Small intestine (tissue), 7 donors: ENCODE measurements at regions not wholly inside any gene's neighbourhood (a gene's known extent, or its start where the extent isn't known, plus 50 kb on each side); places are given as distances from the start of the nearest gene placed in this dataset.
A peak's percentile ranks its signal among the peaks of the same experiment; 100 is the strongest.

Experiments
- DNase-seq, 2 donors: peaks; one replicate each; pipeline versions ENCODE4 v3.0.0 to v3.0.0-alpha.2; 2013
- FAIRE-seq: peaks from 2 replicates; lab custom pipeline; 2012; peaks lifted over from hg19 to GRCh38; lab: Jason Lieb, UNC
- H3K27ac ChIP-seq, 3 donors: one replicate each; pipeline ENCODE4 v1.5.1; 2013; ENCODE audit warnings: low read length in 2 of 3, mild to moderate bottlenecking in 2 of 3, control low read depth in 1 of 3, inconsistent platforms in 1 of 3, low read depth in 1 of 3, moderate library complexity in 1 of 3
- H3K27me3 ChIP-seq, 3 donors: one replicate each; pipeline ENCODE4 v1.6.1; 2013; ENCODE audit warnings: low read length in 3 of 3, inconsistent platforms in 1 of 3; ENCODE audit not compliant: control insufficient read depth in 3 of 3, insufficient read depth in 3 of 3
- H3K36me3 ChIP-seq, 3 donors: one replicate each; pipeline ENCODE4 v1.6.1; 2013; ENCODE audit warnings: low read length in 3 of 3, inconsistent platforms in 1 of 3, low read depth in 1 of 3, mild to moderate bottlenecking in 1 of 3, moderate library complexity in 1 of 3; ENCODE audit not compliant: control insufficient read depth in 3 of 3, insufficient read depth in 2 of 3
- H3K4me1 ChIP-seq, 3 donors: one replicate each; pipeline ENCODE4 v1.6.1; 2013; ENCODE audit warnings: low read length in 2 of 3, inconsistent platforms in 1 of 3, low read depth in 1 of 3, mild to moderate bottlenecking in 1 of 3, moderate library complexity in 1 of 3; ENCODE audit not compliant: control insufficient read depth in 3 of 3, insufficient read depth in 2 of 3
- H3K4me3 ChIP-seq, 3 donors: one replicate each; pipeline ENCODE4 v1.5.1; 2013; ENCODE audit warnings: low read length in 3 of 3, control low read depth in 1 of 3, inconsistent platforms in 1 of 3, low read depth in 1 of 3, mild to moderate bottlenecking in 1 of 3, moderate library complexity in 1 of 3
- H3K9me3 ChIP-seq, 2 donors: one replicate each; pipeline ENCODE4 v1.6.1; 2013; ENCODE audit warnings: low read depth in 1 of 2, low read length in 1 of 2; ENCODE audit not compliant: control insufficient read depth in 2 of 2, insufficient read depth in 1 of 2
- WGBS, 3 donors: extraction: QIAGEN DNeasy Blood & Tissue Kit; methylation state at CpG; one replicate each; pipeline ENCODE4 v1.1.7; 2013; 5-methylcytosine and 5-hydroxymethylcytosine counted together
- donor health status: healthy with polysubstance abuse.
- donor health status: control.
- donor health status: control.
- donor health status: Bipolar disorder and iron deficiency.
- donor health status: healthy.

GRCh38 chr11:35058669-35059434 lies 80.1 kb upstream of the CD44 start:
- Histone ChIP-seq H3K27me3 (no peaks in the 10 kb centered on the region), H3K4me1 (no peaks in the 10 kb centered on the region), H3K4me3 (no peak overlapping the region), H3K36me3 (no peaks in the 10 kb centered on the region), H3K27ac (no peak overlapping the region), H3K9me3 (peaks cover 0 to 2% of the 10 kb centered on the region in 2 donors)
- DNase-seq (no peak), FAIRE-seq (no peak)
- WGBS, 3 donors: 82 to 90% (median 87%) methylated on average over 5 of the region's 5 CpGs

- H3K4me1 ChIP-seq: peaks cover 0 to 3% (median 0%) of the 10 kb centered on the region in 3 donors
- no peak overlapping the region for H3K4me3 ChIP-seq
- no peaks in the 10 kb centered on the region for H3K27me3 ChIP-seq
- no peak overlapping the region for H3K27ac ChIP-seq
- FAIRE-seq (no peak), DNase-seq (no peak)
- H3K36me3 ChIP-seq: no peaks in the 10 kb centered on the region
- 76 to 84% (median 83%) methylated on average over 5 of the region's 5 CpGs for WGBS, 3 donors
- no peaks in the 10 kb centered on the region for H3K9me3 ChIP-seq
These were observed 77.2 kb upstream of the CD44 start for GRCh38 chr11:35061516-35062440.

- FAIRE-seq: no peak
- DNase-seq: no peak
- WGBS, 3 donors: 91 to 98% (median 91%) methylated on average over 6 of the region's 6 CpGs
- no peaks in the 10 kb centered on the region for H3K27me3 ChIP-seq
- H3K36me3 ChIP-seq: no peaks in the 10 kb centered on the region
- H3K27ac ChIP-seq: no peak overlapping the region
- no peaks in the 10 kb centered on the region for H3K9me3 ChIP-seq
- H3K4me1 ChIP-seq: peaks cover 0 to 3% (median 0%) of the 10 kb centered on the region in 3 donors
- no peak overlapping the region for H3K4me3 ChIP-seq
These were observed 75.5 kb upstream of the CD44 start for GRCh38 chr11:35063488-35063931.

GRCh38 chr11:35064114-35064800 lies 74.7 kb upstream of the CD44 start:
- FAIRE-seq (no peak), DNase-seq (no peak)
- WGBS, 3 donors: 85 to 90% (median 90%) methylated on average over 8 of the region's 8 CpGs
- H3K27ac ChIP-seq: no peak overlapping the region
- peaks cover 0 to 3% (median 0%) of the 10 kb centered on the region in 3 donors for H3K4me1 ChIP-seq
- H3K36me3 ChIP-seq: no peaks in the 10 kb centered on the region
- peaks cover 0 to 3% of the 10 kb centered on the region in 2 donors for H3K9me3 ChIP-seq
- H3K4me3 ChIP-seq: no peak overlapping the region
- H3K27me3 ChIP-seq: no peaks in the 10 kb centered on the region

- no peak for FAIRE-seq
- Histone ChIP-seq H3K4me3 (no peak overlapping the region), H3K27ac (no peak overlapping the region), H3K4me1 (peaks cover 0 to 3% (median 0%) of the 10 kb centered on the region in 3 donors), H3K27me3 (no peaks in the 10 kb centered on the region), H3K36me3 (no peaks in the 10 kb centered on the region), H3K9me3 (peaks cover 0 to 6% of the 10 kb centered on the region in 2 donors)
- 70 to 91% (median 89%) methylated on average over 3 of the region's 3 CpGs for WGBS, 3 donors
- no peak for DNase-seq
These were observed 73.4 kb upstream of the CD44 start for GRCh38 chr11:35065566-35065965.

- H3K36me3 ChIP-seq: no peaks in the 10 kb centered on the region
- H3K27me3 ChIP-seq: no peaks in the 10 kb centered on the region
- WGBS, 3 donors: 67 to 76% (median 72%) methylated on average over 1 of the region's 1 CpG
- H3K27ac ChIP-seq: no peak overlapping the region
- H3K4me3 ChIP-seq: no peak overlapping the region
- peaks cover 0 to 3% (median 0%) of the 10 kb centered on the region in 3 donors for H3K4me1 ChIP-seq
- peaks cover 0 to 6% of the 10 kb centered on the region in 2 donors for H3K9me3 ChIP-seq
- no peak for DNase-seq
- FAIRE-seq: no peak
These were observed 72.9 kb upstream of the CD44 start for GRCh38 chr11:35066030-35066429.

- WGBS, 3 donors: 74 to 83% (median 81%) methylated on average over 3 of the region's 3 CpGs
- no peak overlapping the region for H3K27ac ChIP-seq
- no peak for FAIRE-seq
- H3K4me1 ChIP-seq: peaks cover 0 to 3% (median 0%) of the 10 kb centered on the region in 3 donors
- peak in 1 of 2 donors; percentile 43 for DNase-seq
- no peaks in the 10 kb centered on the region for H3K36me3 ChIP-seq
- H3K27me3 ChIP-seq: no peaks in the 10 kb centered on the region
- H3K9me3 ChIP-seq: peaks cover 0 to 6% of the 10 kb centered on the region in 2 donors
- H3K4me3 ChIP-seq: no peak overlapping the region
These were observed 72.1 kb upstream of the CD44 start for GRCh38 chr11:35066783-35067423.
